ENCODE measurements at regions not wholly inside any gene's neighbourhood (a gene's known extent, or its start where the extent isn't known, plus 50 kb on each side); places are given as distances from the start of the nearest gene placed in this dataset.

DNA sequence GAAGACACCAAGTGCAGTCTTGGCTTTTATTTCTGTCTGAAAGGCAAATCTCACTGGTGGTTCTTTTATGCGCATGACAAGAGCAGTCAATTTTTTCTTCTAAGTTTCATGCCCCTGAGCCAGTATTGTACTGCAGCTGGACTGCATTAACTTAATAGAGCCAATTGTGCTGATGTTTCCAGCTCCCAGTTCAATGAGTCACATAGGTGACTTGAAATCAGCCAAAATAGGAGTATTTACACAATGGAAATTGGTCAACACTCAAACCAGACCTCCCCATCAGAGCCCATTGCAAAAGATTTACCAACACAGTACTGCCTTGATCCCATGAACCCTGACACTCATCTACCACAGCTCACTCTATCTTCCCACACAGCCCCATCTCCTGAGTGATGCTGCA, 100.3 kb upstream of the GUCY1A1 start:
- no peak for TF ChIP-seq CTCF (conservative IDR thresholded peaks at IDR 0.05)
- TF ChIP-seq ZFX (IDR thresholded peaks at IDR 0.05) = no peak

All from C4-2B (cell line).